Pancreas (tissue), 10 donors: ENCODE measurements at regions not wholly inside any gene's neighbourhood (a gene's known extent, or its start where the extent isn't known, plus 50 kb on each side); places are given as distances from the start of the nearest gene placed in this dataset.

ENCODE experiments used
- ATAC-seq, 4 donors: fragments of 200-7000 bp; cut with Tn5 transposase; one replicate each; pipeline versions ENCODE4 v1.8.0 to v1.9.1; 2020; ENCODE audit warnings: mild to moderate bottlenecking in 4 of 4, moderate library complexity in 4 of 4
- DNase-seq, 6 donors: peaks; one replicate each; pipeline ENCODE4 v3.0.0-alpha.2; 2020
- FAIRE-seq: peaks from 2 replicates; lab custom pipeline; 2012; peaks lifted over from hg19 to GRCh38; lab: Jason Lieb, UNC
- H3K27ac ChIP-seq, 4 donors: fragments of 200-600 bp; sonication (generic); 1 replicate in 3 of 4; 2 replicates in 1 of 4; pipeline versions ENCODE4 v1.5.0 to v1.8.0; 2020
- H3K27me3 ChIP-seq, 4 donors: fragments of 200-600 bp; one replicate each; pipeline ENCODE4 v1.8.0; 2021
- H3K36me3 ChIP-seq, 3 donors: fragments of 200-600 bp; sonication (generic) in 1 of 3; one replicate each; pipeline versions ENCODE4 v1.5.0 to v1.8.0; 2020 to 2021
- H3K4me1 ChIP-seq, 3 donors: fragments of 200-600 bp; one replicate each; pipeline ENCODE4 v1.8.0; 2021
- H3K4me3 ChIP-seq, 4 donors: fragments of 200-600 bp; sonication (generic) in 2 of 4; one replicate each; pipeline versions ENCODE4 v1.5.0 to v1.8.0; 2020 to 2021
- H3K9me3 ChIP-seq, 4 donors: fragments of 200-600 bp; one replicate each; pipeline ENCODE4 v1.8.0; 2021
- CTCF ChIP-seq, 4 donors: fragments of 200-600 bp; sonication (generic) in 3 of 4; IDR thresholded peaks; one replicate each; pipeline versions ENCODE4 v1.5.0 to v1.8.0; 2021; ENCODE audit warnings: antibody characterized with exemption in 4 of 4
- WGBS, 2 donors: extraction: QIAGEN DNeasy Blood & Tissue Kit; methylation state at CpG; one replicate each; pipeline ENCODE4 v1.1.7; 2013; 5-methylcytosine and 5-hydroxymethylcytosine counted together
- intact Hi-C, 3 donors: fragments of 100-400 bp; cut with DNase I; formaldehyde crosslinking; loops; one replicate each; pipeline versions ENCODE4 v1.11.1 to v1.14.2; 2022
- donor health status: healthy with polysubstance abuse.
- donor health status: DM: no; HTN: no; CAD: no; lungs with moderate emphysema.
- donor health status: DM: no; HTN: no; CAD: no.
- donor health status: control.
- donor health status: control.
- donor health status: Bipolar disorder and iron deficiency.
- donor health status: DM: yes; HTN: yes; CAD: no.
- donor health status: DM: no; HTN: no; CAD: no.
- donor health status: DM: no; HTN: no; CAD: no.
- donor health status: DM: yes; HTN: yes; CAD: no.

- 68 to 85% methylated on average over 9 of the region's 9 CpGs for WGBS, 2 donors
- H3K36me3 ChIP-seq: no peaks in the 10 kb centered on the region
- DNase-seq: no peak
- FAIRE-seq: no peak
- intact Hi-C loops: no loop called here
- no peaks in the 10 kb centered on the region for H3K27me3 ChIP-seq
- no peak overlapping the region for H3K4me3 ChIP-seq
- no peaks in the 10 kb centered on the region for H3K9me3 ChIP-seq
- no peak overlapping the region for H3K27ac ChIP-seq
- ATAC-seq: no peak
- no peaks in the 10 kb centered on the region for H3K4me1 ChIP-seq
- no peak for TF ChIP-seq CTCF (IDR thresholded peaks at IDR 0.05)
Observed at GRCh38 chr9:13524245-13524644, 244.8 kb upstream of the MPDZ start.

GRCh38 chr9:13520069-13520468 is 240.6 kb upstream of the MPDZ start:
- no peaks in the 10 kb centered on the region for H3K27me3 ChIP-seq
- no peak overlapping the region for H3K27ac ChIP-seq
- DNase-seq (no peak), ATAC-seq (no peak), FAIRE-seq (no peak)
- H3K36me3 ChIP-seq: no peaks in the 10 kb centered on the region
- intact Hi-C loops: no loop called here
- H3K4me3 ChIP-seq: no peak overlapping the region
- no peaks in the 10 kb centered on the region for H3K9me3 ChIP-seq
- no peak for TF ChIP-seq CTCF (IDR thresholded peaks at IDR 0.05)
- 78 to 94% methylated on average over 2 of the region's 2 CpGs for WGBS, 2 donors
- no peaks in the 10 kb centered on the region for H3K4me1 ChIP-seq

- H3K4me3 ChIP-seq: no peak overlapping the region
- WGBS, 2 donors: 73 to 83% methylated on average over 16 of the region's 16 CpGs
- no peaks in the 10 kb centered on the region for H3K36me3 ChIP-seq
- DNase-seq (no peak), ATAC-seq (no peak), FAIRE-seq (no peak)
- no peaks in the 10 kb centered on the region for H3K9me3 ChIP-seq
- intact Hi-C loops: no loop called here
- no peaks in the 10 kb centered on the region for H3K27me3 ChIP-seq
- H3K27ac ChIP-seq: no peak overlapping the region
- H3K4me1 ChIP-seq: no peaks in the 10 kb centered on the region
- no peak for TF ChIP-seq CTCF (IDR thresholded peaks at IDR 0.05)
Observed at GRCh38 chr9:13513716-13514444, 234.4 kb upstream of the MPDZ start.

- no peak for TF ChIP-seq CTCF (IDR thresholded peaks at IDR 0.05)
- 65 to 74% methylated on average over 6 of the region's 6 CpGs for WGBS, 2 donors
- no peak for ATAC-seq
- no peak for DNase-seq
- Histone ChIP-seq H3K27me3 (no peaks in the 10 kb centered on the region), H3K9me3 (no peaks in the 10 kb centered on the region), H3K27ac (no peak overlapping the region), H3K4me1 (no peaks in the 10 kb centered on the region), H3K36me3 (no peaks in the 10 kb centered on the region), H3K4me3 (no peak overlapping the region)
- no peak for FAIRE-seq
- intact Hi-C loops: no loop called here
Observed at GRCh38 chr9:13513286-13513685, 233.8 kb upstream of the MPDZ start.

GRCh38 chr9:13508681-13509080 is 229.2 kb upstream of the MPDZ start:
- H3K9me3 ChIP-seq: no peaks in the 10 kb centered on the region
- no peak overlapping the region for H3K27ac ChIP-seq
- ATAC-seq (peak in 1 of 4 donors; percentile 32), FAIRE-seq (no peak), DNase-seq (no peak)
- no peak overlapping the region for H3K4me3 ChIP-seq
- no peaks in the 10 kb centered on the region for H3K4me1 ChIP-seq
- intact Hi-C loops: no loop called here
- H3K27me3 ChIP-seq: no peaks in the 10 kb centered on the region
- H3K36me3 ChIP-seq: no peaks in the 10 kb centered on the region
- TF ChIP-seq CTCF (IDR thresholded peaks at IDR 0.05): no peak
